H1 (cell line): ENCODE measurements at regions not wholly inside any gene's neighbourhood (a gene's known extent, or its start where the extent isn't known, plus 50 kb on each side); places are given as distances from the start of the nearest gene placed in this dataset.

ENCODE experiments used
- E2F6 ChIP-seq: IDR thresholded peaks from 2 replicates; pipeline ENCODE4 v1.6.1; 2012; ENCODE audit warnings: inconsistent platforms

DNA sequence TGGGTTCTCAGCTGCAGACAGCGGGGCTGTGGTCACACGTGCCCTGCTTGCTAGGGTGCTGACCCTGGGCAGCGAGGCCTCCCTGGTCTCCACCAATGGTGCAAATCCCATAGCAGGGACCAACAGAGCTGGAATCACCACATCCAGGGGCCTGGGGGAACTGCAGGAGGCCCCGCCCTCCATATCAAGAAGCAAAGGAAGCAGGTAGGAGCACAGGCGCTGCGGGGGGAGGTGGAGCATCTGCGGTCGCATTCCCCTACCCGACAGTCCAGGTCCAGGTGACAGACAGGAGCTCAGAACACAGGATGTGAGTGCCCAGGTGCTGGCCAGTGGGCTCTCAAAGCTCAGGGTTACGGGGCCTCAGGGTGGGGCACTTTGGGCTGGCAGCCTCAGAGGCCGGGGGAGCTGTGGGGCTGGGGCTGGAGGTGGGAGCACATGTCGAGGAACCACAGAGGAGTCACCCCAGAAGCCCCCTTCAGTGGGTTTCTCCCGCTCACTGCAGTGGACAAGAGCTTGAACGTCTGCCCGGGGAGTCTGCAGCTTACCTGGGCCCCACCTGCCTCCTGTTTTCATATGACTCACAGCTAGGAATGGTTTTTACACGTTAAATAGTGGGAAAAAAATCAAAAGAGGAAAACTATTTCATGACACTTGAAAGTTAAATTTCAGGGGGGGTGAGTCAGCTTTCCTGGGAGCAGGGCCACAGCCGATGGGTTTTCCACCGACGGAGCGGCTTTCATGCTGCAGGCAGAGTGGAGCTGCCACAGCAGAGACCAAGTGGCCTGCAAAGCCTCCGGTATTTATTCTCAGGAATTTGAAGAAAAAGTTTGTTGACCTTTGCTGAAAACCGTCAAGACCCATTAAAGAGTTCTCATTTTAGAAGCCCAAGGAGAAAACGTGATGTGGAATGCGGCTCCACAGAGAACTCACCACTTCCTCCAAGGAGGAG is 148.7 kb upstream of the PPP2R2D start (continued):
- no peak for TF ChIP-seq E2F6
- TF ChIP-seq, all 59 proteins: peak for 0
